Loucy (cell line): ENCODE measurements at regions not wholly inside any gene's neighbourhood (a gene's known extent, or its start where the extent isn't known, plus 50 kb on each side); places are given as distances from the start of the nearest gene placed in this dataset.

Experiments
- H2AFZ ChIP-seq: fragments of 200-600 bp; sonication (generic); 2 replicates; pipeline ENCODE4 v1.6.0; 2016; ENCODE audit warnings: antibody characterized with exemption, mild to moderate bottlenecking, low read length, moderate library complexity
- H3F3A ChIP-seq: fragments of 200-600 bp; 2 replicates; pipeline ENCODE4 v1.6.0; 2016; ENCODE audit warnings: antibody characterized with exemption, low read depth, mild to moderate bottlenecking
- H3K27me3 ChIP-seq: fragments of 200-600 bp; sonication (generic); 2 replicates; pipeline ENCODE4 v1.6.1; 2014; ENCODE audit warnings: low read length, mild to moderate bottlenecking; ENCODE audit not compliant: insufficient read depth, poor library complexity, severe bottlenecking
- H3K36me3 ChIP-seq: fragments of 200-600 bp; sonication (generic); 2 replicates; pipeline ENCODE4 v1.6.1; 2016; ENCODE audit warnings: low read length; ENCODE audit not compliant: insufficient read depth
- H3K4me1 ChIP-seq: fragments of 200-600 bp; sonication (generic); 2 replicates; pipeline ENCODE4 v1.5.1; 2014; ENCODE audit warnings: low read length, mild to moderate bottlenecking; ENCODE audit not compliant: insufficient read depth, poor library complexity, severe bottlenecking
- H3K4me2 ChIP-seq: fragments of 200-600 bp; sonication (generic); 2 replicates; pipeline ENCODE4 v1.6.0; 2014; ENCODE audit warnings: antibody characterized with exemption, low read length, low read depth, mild to moderate bottlenecking; ENCODE audit not compliant: poor library complexity, severe bottlenecking
- H3K4me3 ChIP-seq: fragments of 200-600 bp; sonication (generic); 2 replicates; pipeline ENCODE4 v1.5.1; 2014; ENCODE audit warnings: low read length, mild to moderate bottlenecking, mixed read lengths; ENCODE audit not compliant: poor library complexity, severe bottlenecking
- H3K79me2 ChIP-seq: fragments of 200-600 bp; sonication (generic); 2 replicates; pipeline ENCODE4 v1.6.1; 2014; ENCODE audit warnings: low read length; ENCODE audit not compliant: insufficient read depth
- H3K9ac ChIP-seq: fragments of 200-600 bp; sonication (generic); 2 replicates; pipeline ENCODE4 v1.6.0; 2014; ENCODE audit warnings: mild to moderate bottlenecking, low read depth, low read length, moderate library complexity; ENCODE audit not compliant: poor library complexity, severe bottlenecking
- H3K9me2 ChIP-seq: fragments of 200-600 bp; sonication (generic); replicated peaks from 2 replicates; pipeline ENCODE4 v1.6.1; 2016; ENCODE audit warnings: low read depth, low read length, mixed read lengths
- H3K9me3 ChIP-seq: fragments of 200-600 bp; sonication (generic); 2 replicates; pipeline ENCODE4 v1.6.1; 2014; ENCODE audit warnings: mild to moderate bottlenecking, antibody characterized with exemption, low read length, low read depth; ENCODE audit not compliant: insufficient read depth
- H4K20me1 ChIP-seq: fragments of 200-600 bp; sonication (generic); 2 replicates; pipeline ENCODE4 v1.6.0; 2014; ENCODE audit warnings: antibody characterized with exemption, low read length, mild to moderate bottlenecking; ENCODE audit not compliant: insufficient read depth, poor library complexity, severe bottlenecking
- CTCF ChIP-seq: fragments of 200-600 bp; sonication (generic); conservative IDR thresholded peaks from 2 replicates; pipeline ENCODE4 v1.5.1; 2014; ENCODE audit warnings: mild to moderate bottlenecking, antibody characterized with exemption, low read length
- EZH2phosphoT487 ChIP-seq: fragments of 200-600 bp; IDR thresholded peaks from 2 replicates; pipeline ENCODE4 v1.6.1; 2018; ENCODE audit warnings: antibody characterized with exemption, mild to moderate bottlenecking, moderate library complexity, borderline replicate concordance

GRCh38 chr6:120947111-120947510 lies 387.2 kb downstream of the TBC1D32 start:
- H3K36me3 ChIP-seq: no peaks in the 10 kb centered on the region
- no peaks in the 10 kb centered on the region for H4K20me1 ChIP-seq
- no peaks in the 10 kb centered on the region for H3K9me2 ChIP-seq
- no peak for TF ChIP-seq CTCF
- no peak overlapping the region for H3K9ac ChIP-seq
- no peaks in the 10 kb centered on the region for H3K4me1 ChIP-seq
- H3K79me2 ChIP-seq: no peaks in the 10 kb centered on the region
- H2AFZ ChIP-seq: no peak overlapping the region
- no peaks in the 10 kb centered on the region for H3K9me3 ChIP-seq
- no peaks in the 10 kb centered on the region for H3K27me3 ChIP-seq
- H3K4me2 ChIP-seq: no peak overlapping the region
- H3K4me3 ChIP-seq: no peak overlapping the region
- no peaks in the 10 kb centered on the region for H3F3A ChIP-seq

GRCh38 chr6:120945905-120946594 lies 388.2 kb downstream of the TBC1D32 start:
- H3K9me2 ChIP-seq: no peaks in the 10 kb centered on the region; the same call in 1 of the 2 replicates
- no peak overlapping the region for H2AFZ ChIP-seq
- H4K20me1 ChIP-seq: no peaks in the 10 kb centered on the region
- H3K9ac ChIP-seq: no peak overlapping the region
- no peak overlapping the region for H3K4me3 ChIP-seq
- no peak overlapping the region for H3K4me2 ChIP-seq
- H3K4me1 ChIP-seq: no peaks in the 10 kb centered on the region
- H3K36me3 ChIP-seq: no peaks in the 10 kb centered on the region
- no peaks in the 10 kb centered on the region for H3F3A ChIP-seq
- no peaks in the 10 kb centered on the region for H3K27me3 ChIP-seq
- H3K9me3 ChIP-seq: no peaks in the 10 kb centered on the region
- TF ChIP-seq CTCF (no peak), EZH2phosphoT487 (no peak)
- no peaks in the 10 kb centered on the region for H3K79me2 ChIP-seq

- no peak overlapping the region for H3K9ac ChIP-seq
- H3K36me3 ChIP-seq: no peaks in the 10 kb centered on the region
- H4K20me1 ChIP-seq: no peaks in the 10 kb centered on the region
- H3K4me1 ChIP-seq: no peaks in the 10 kb centered on the region
- H3K4me3 ChIP-seq: no peak overlapping the region
- no peaks in the 10 kb centered on the region for H3K9me3 ChIP-seq
- no peaks in the 10 kb centered on the region; the same call in 1 of the 2 replicates for H3K9me2 ChIP-seq
- no peaks in the 10 kb centered on the region for H3F3A ChIP-seq
- H3K4me2 ChIP-seq: no peak overlapping the region
- H3K79me2 ChIP-seq: no peaks in the 10 kb centered on the region
- no peak overlapping the region for H2AFZ ChIP-seq
- no peaks in the 10 kb centered on the region for H3K27me3 ChIP-seq
- TF ChIP-seq EZH2phosphoT487: no peak
- TF ChIP-seq CTCF: no peak
Measured at GRCh38 chr6:120938876-120939472, 395.3 kb downstream of the TBC1D32 start.
